Cerebellar cortex (tissue), 1 donor: ENCODE measurements at regions not wholly inside any gene's neighbourhood (a gene's known extent, or its start where the extent isn't known, plus 50 kb on each side); places are given as distances from the start of the nearest gene placed in this dataset.
"Not testable (repeated sequence)": the region's sequence is repeated elsewhere in the genome, so short reads cannot be mapped to it uniquely, and the experiment has no call there.

ENCODE experiments used
- DNase-seq: peaks from one replicate; pipeline ENCODE4 v3.0.0-alpha.2; 2015; ENCODE audit warnings: low spot score

GRCh38 chr16:66095676-66096075 lies 270.8 kb upstream of the CDH5 start:
- no peak for DNase-seq

- no peak for DNase-seq
Observed at GRCh38 chr16:66093191-66093590, 273.3 kb upstream of the CDH5 start.

- no peak for DNase-seq
Observed at GRCh38 chr16:66091471-66091891, 275.0 kb upstream of the CDH5 start.

- DNase-seq: no peak
Observed at GRCh38 chr16:66088681-66089080, 277.8 kb upstream of the CDH5 start.

DNA sequence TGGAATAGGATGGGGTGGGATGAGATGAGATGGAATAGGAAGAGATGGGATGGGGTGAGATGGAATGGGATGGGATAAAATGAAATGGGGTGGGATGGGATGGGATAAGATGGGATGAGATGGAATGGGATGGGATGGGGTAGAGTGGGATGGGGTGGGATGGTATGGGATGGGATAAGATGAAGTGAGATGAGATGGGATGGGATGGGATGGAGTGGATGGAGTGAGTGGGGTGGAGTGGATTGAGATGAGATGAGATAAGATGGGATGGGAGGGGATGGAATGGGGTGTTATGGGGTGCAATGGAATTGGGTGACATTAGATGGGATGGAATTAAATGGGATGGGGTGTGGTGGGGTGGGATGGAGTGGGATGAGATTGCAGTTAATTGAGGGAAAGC lies 279.2 kb upstream of the CDH5 start:
- DNase-seq: no peak

GRCh38 chr16:66085651-66086050 lies 280.8 kb upstream of the CDH5 start:
- DNase-seq: no peak

DNA sequence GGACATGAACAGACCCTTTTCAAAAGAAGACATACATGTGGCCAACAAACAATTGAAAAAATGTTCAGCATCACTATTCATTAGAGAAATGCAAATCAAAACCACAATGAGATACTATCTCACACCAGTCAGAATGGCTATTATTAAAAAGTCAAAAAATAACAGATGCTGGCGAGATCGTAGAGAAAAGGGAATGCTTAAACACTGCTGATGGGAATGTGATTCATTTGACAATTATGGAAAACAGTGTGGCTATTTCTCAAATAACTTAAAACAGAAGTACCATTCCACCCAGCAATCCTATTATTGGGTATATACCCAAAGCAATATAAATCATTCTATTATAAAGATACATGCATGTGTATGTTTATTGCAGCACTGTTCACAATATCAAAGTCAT lies 281.8 kb upstream of the CDH5 start:
- DNase-seq: not testable (repeated sequence)

DNA sequence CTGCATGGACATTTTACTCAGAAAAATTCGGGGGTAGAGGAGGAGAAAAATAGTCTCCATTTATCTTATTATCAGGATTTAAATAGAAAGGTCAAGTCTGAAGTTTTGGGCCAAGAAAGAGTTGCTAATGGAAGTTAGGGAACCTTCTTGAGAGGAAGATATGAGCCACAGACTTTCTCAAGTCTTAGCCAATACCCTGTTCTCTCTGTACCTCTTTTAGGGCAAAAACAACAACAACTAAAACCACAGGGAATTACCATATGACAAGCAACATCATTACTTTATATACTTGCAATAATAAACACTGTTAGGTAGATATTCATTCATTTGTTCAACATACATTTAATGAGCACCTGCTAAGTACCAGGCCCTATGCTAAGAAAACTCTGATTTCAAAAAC lies 282.2 kb upstream of the CDH5 start:
- no peak for DNase-seq

GRCh38 chr16:66083171-66083570 lies 283.3 kb upstream of the CDH5 start:
- no peak for DNase-seq

GRCh38 chr16:66082424-66082823 lies 284.1 kb upstream of the CDH5 start:
- no peak for DNase-seq

GRCh38 chr16:66081775-66082366 lies 284.6 kb upstream of the CDH5 start:
- DNase-seq: no peak

- DNase-seq: no peak
Observed at GRCh38 chr16:66079671-66080334, 286.7 kb upstream of the CDH5 start.

- DNase-seq: peak; percentile 65
Observed at GRCh38 chr16:66070140-66070917, 296.2 kb upstream of the CDH5 start.

DNA sequence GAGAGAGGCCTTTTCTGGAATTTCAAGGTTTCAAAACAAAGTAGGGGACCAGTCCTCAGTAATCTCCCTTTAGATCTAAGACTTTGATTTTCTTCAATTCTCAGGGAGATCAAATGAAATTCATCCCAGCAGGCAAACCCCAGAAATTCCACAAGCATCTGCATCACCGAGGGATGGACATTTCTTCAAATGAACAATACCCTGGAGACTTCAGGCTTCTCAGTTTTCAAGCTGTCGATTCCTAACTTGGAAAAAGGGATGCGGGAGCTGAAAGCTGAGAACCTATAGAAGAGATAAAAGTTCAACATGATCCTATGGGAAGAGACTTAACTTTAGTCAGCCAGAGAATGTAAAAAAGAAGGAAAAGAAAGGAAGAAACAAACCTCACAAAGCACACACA lies 296.9 kb upstream of the CDH5 start:
- no peak for DNase-seq

GRCh38 chr16:66066404-66066803 lies 300.1 kb upstream of the CDH5 start:
- no peak for DNase-seq

DNA sequence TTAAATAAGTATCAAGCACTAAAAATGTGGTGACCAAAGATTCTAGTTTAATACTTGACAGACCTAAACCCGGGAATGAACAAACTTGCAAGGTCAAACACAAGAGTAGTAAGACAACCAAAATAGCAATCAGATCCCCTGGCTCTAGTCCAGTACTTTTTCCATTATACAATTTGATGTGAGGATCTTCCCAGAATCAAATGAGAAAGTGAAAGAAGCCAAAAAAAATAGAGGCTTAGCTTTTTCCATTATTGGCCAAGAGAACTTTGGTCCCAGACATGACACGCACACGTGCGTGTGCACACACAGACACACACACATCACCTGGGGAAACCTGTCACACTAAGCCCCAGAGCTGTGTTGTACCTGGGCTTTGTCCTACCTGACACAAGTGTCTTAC lies 300.6 kb upstream of the CDH5 start:
- no peak for DNase-seq

DNA sequence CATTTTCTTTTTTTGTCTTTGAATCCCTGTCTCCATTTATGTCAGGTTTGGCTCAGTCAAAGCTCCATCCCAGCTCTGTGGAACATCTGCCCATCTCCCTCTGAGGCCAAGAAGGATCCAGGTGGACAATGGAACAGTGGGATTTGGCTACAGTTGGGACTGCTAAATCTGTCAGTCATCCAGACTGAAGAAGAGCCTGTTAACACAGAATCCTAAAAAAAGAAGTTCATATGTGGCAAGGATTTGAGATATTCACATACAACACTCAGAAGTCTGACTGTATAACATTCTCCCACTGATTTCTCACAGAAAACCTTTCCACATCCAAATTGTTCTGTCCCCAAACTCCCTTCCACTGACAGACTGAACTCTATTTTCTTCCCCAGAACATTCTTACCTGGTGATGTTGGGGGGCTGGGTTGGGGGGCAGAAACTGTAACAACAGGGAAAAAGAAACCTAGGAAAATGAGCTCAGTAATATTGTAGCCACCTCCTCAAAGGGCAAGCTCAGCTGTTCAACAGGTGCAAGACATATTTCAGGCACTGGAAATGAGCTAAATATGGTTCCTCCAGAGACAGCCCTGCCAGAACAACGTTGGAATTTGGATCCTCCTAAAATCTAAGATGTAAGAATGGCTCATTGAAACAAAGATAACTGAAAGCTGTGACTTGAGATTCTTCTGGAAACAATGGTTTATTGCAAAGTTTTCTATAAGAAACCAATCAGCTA lies 301.5 kb upstream of the CDH5 start:
- peak; percentile 24 for DNase-seq

DNA sequence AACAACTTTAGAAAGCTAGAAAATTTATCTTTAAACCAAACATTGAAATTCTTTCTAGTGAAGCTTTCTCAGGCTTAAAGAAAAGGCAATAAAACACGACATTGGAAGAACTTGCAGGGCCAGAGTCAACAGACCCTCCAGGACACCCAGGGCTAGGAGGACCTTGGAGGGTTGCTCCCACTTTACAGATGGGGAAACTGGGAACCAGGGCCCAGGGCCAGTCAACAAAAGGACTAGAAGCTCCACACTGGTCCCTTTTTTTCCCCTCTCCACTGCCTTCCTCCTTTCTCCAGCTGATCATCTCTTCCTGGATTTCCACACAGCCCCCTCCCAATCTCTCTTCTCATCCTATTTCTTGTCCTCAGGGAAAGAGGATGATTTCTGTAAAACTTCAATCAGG lies 307.7 kb upstream of the CDH5 start:
- DNase-seq: no peak

- DNase-seq: no peak
Observed at GRCh38 chr16:66058172-66058691, 308.3 kb upstream of the CDH5 start.

GRCh38 chr16:66057057-66057456 lies 309.4 kb upstream of the CDH5 start:
- DNase-seq: no peak

DNA sequence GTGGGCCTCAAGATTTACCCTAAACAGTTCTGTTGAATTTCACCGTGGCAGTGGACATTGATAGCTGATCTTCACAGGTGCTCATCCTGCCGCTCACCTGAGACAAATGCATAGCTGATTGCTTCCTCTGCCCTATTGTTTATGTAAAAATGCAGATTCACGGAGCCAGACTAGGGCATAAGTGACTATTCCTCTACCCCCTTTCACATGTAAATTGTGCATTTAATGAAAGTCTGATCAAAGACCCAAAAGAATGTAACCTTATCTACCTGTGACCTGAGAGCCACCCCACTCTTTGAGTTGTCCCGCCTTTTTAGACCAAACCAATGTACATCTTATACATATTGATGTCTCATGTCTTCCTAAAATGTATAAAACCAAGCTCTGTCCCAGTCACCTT lies 312.4 kb upstream of the CDH5 start:
- no peak for DNase-seq

GRCh38 chr16:66052745-66053144 lies 313.7 kb upstream of the CDH5 start:
- DNase-seq: no peak
